CD4-positive, alpha-beta T cell treated with Interferon alpha-2 for 1 hour (primary cell): ENCODE measurements at regions not wholly inside any gene's neighbourhood (a gene's known extent, or its start where the extent isn't known, plus 50 kb on each side); places are given as distances from the start of the nearest gene placed in this dataset.
A peak's percentile ranks its signal among the peaks of the same experiment; 100 is the strongest.

Source experiments
- DNase-seq, 2 donors: peaks; one replicate each; pipeline ENCODE4 v3.0.0-alpha.2; 2020 to 2022

GRCh38 chr11:128187377-128187776 is 400.0 kb downstream of the ETS1 start:
- no peak for DNase-seq

GRCh38 chr11:128184981-128185380 is 402.4 kb downstream of the ETS1 start:
- DNase-seq: no peak

- DNase-seq: no peak
Observed at GRCh38 chr11:128182844-128183243, 404.5 kb downstream of the ETS1 start.

- DNase-seq: no peak
Observed at GRCh38 chr11:128181984-128182383, 405.4 kb downstream of the ETS1 start.

GRCh38 chr11:128181088-128181480 is 406.3 kb downstream of the ETS1 start:
- no peak for DNase-seq

- no peak for DNase-seq
Observed at GRCh38 chr11:128180441-128181087, 406.8 kb downstream of the ETS1 start.

- DNase-seq: no peak
Observed at GRCh38 chr11:128179512-128179911, 407.8 kb downstream of the ETS1 start.

- DNase-seq: no peak
Observed at GRCh38 chr11:128179039-128179438, 408.3 kb downstream of the ETS1 start.

GRCh38 chr11:128174465-128175291 is 412.7 kb downstream of the ETS1 start:
- DNase-seq: no peak

GRCh38 chr11:128172046-128172878 is 415.1 kb downstream of the ETS1 start:
- DNase-seq: peak; percentile 78 to 86

- DNase-seq: no peak
Observed at GRCh38 chr11:128171506-128171905, 415.9 kb downstream of the ETS1 start.

- no peak for DNase-seq
Observed at GRCh38 chr11:128165572-128165971, 421.8 kb downstream of the ETS1 start.

- no peak for DNase-seq
Observed at GRCh38 chr11:128164080-128164741, 423.1 kb downstream of the ETS1 start.

- no peak for DNase-seq
Observed at GRCh38 chr11:128161994-128162393, 425.4 kb downstream of the ETS1 start.

- no peak for DNase-seq
Observed at GRCh38 chr11:128161436-128161835, 425.9 kb downstream of the ETS1 start.

- no peak for DNase-seq
Observed at GRCh38 chr11:128158860-128159259, 428.5 kb downstream of the ETS1 start.

GRCh38 chr11:128157423-128158298 is 429.7 kb downstream of the ETS1 start:
- peak; percentile 61 to 80 for DNase-seq

- no peak for DNase-seq
Observed at GRCh38 chr11:128156486-128156885, 430.9 kb downstream of the ETS1 start.

GRCh38 chr11:128155590-128155989 is 431.8 kb downstream of the ETS1 start:
- DNase-seq: no peak

- no peak for DNase-seq
Observed at GRCh38 chr11:128153697-128154048, 433.7 kb downstream of the ETS1 start.

- DNase-seq: no peak
Observed at GRCh38 chr11:128152796-128153696, 434.3 kb downstream of the ETS1 start.
